HepG2 (cell line): ENCODE measurements at regions not wholly inside any gene's neighbourhood (a gene's known extent, or its start where the extent isn't known, plus 50 kb on each side); places are given as distances from the start of the nearest gene placed in this dataset.

Experiments
- AKAP8 ChIP-seq: sonication (generic); formaldehyde crosslinking; IDR thresholded peaks from 2 replicates; pipeline ENCODE4 v1.5.1; 2020; ENCODE audit warnings: mild to moderate bottlenecking, missing genetic modification reagents
- ARID2 ChIP-seq: sonication (generic); formaldehyde crosslinking; IDR thresholded peaks from 2 replicates; pipeline ENCODE4 v1.8.1; 2022; ENCODE audit warnings: mild to moderate bottlenecking, missing genetic modification reagents, borderline replicate concordance
- CAMTA2 ChIP-seq: sonication (generic); formaldehyde crosslinking; IDR thresholded peaks from 2 replicates; pipeline ENCODE4 v1.4.0; 2020; ENCODE audit warnings: mild to moderate bottlenecking, missing genetic modification reagents, borderline replicate concordance
- DNMT3B ChIP-seq: conservative IDR thresholded peaks from 2 replicates; pipeline ENCODE4 v1.6.1; 2016; ENCODE audit warnings: missing biosample characterization, control low read depth
- GABPB1 ChIP-seq: IDR thresholded peaks from 2 replicates; pipeline ENCODE4 v1.6.1; 2016; ENCODE audit warnings: mild to moderate bottlenecking, missing genetic modification reagents, moderate library complexity, missing compliant biosample characterization
- HHEX ChIP-seq: IDR thresholded peaks from 2 replicates; pipeline ENCODE4 v1.6.1; 2016; ENCODE audit warnings: control low read depth
- KLF11 ChIP-seq: IDR thresholded peaks from 2 replicates; pipeline ENCODE4 v1.6.1; 2016; ENCODE audit warnings: missing compliant biosample characterization
- KLF16 ChIP-seq, 2 experiments: sonication (generic) in 1 of 2; formaldehyde crosslinking in 1 of 2; IDR thresholded peaks; 2 replicates each; pipeline versions ENCODE4 v1.6.1 to v1.8.0; 2016 to 2023; ENCODE audit warnings: missing genetic modification reagents in 2 of 2, missing compliant biosample characterization in 1 of 2
- MED1 ChIP-seq: sonication (generic); formaldehyde crosslinking; IDR thresholded peaks from 2 replicates; pipeline ENCODE4 v1.4.0; 2020; ENCODE audit warnings: missing genetic modification reagents
- PHB2 ChIP-seq: fragments of 450-650 bp; IDR thresholded peaks from 2 replicates; pipeline ENCODE4 v1.6.1; 2018; ENCODE audit not compliant: partially characterized antibody
- U2AF1 ChIP-seq: fragments of 200-400 bp; formaldehyde crosslinking; optimal IDR thresholded peaks from 2 replicates; pipeline ENCODE3; 2017; ENCODE audit warnings: mild to moderate bottlenecking, low read depth, low read length
- ZIK1 ChIP-seq: sonication (generic); formaldehyde crosslinking; IDR thresholded peaks from 2 replicates; pipeline ENCODE4 v1.5.0; 2020; ENCODE audit warnings: mild to moderate bottlenecking, low read depth, missing genetic modification reagents, borderline replicate concordance
- ZNF160 ChIP-seq: sonication (generic); formaldehyde crosslinking; IDR thresholded peaks from 2 replicates; pipeline ENCODE4 v1.8.0; 2022; ENCODE audit warnings: mild to moderate bottlenecking, inconsistent platforms, missing genetic modification reagents
- ZNF563 ChIP-seq: sonication (generic); formaldehyde crosslinking; IDR thresholded peaks from 2 replicates; pipeline ENCODE4 v1.8.0; 2022; ENCODE audit warnings: mild to moderate bottlenecking, moderate library complexity, missing genetic modification reagents
- ZNF569 ChIP-seq: sonication (generic); formaldehyde crosslinking; IDR thresholded peaks from 2 replicates; pipeline ENCODE4 v1.5.0; 2020; ENCODE audit warnings: mild to moderate bottlenecking, missing genetic modification reagents, moderate library complexity, borderline replicate concordance
- ZNF660 ChIP-seq: sonication (generic); formaldehyde crosslinking; IDR thresholded peaks from 2 replicates; pipeline ENCODE4 v1.5.1; 2020; ENCODE audit warnings: mild to moderate bottlenecking, low read depth, missing genetic modification reagents, borderline replicate concordance
- TF ChIP-seq, protein P1 (sequence below): sonication (generic); formaldehyde crosslinking; IDR thresholded peaks from 2 replicates; pipeline ENCODE4 v1.8.1; 2023; ENCODE audit warnings: mild to moderate bottlenecking, inconsistent platforms, moderate library complexity, missing genetic modification reagents, borderline replicate concordance
- TF ChIP-seq, protein P2 (sequence below): sonication (generic); formaldehyde crosslinking; IDR thresholded peaks from 2 replicates; pipeline ENCODE4 v1.8.0; 2022; ENCODE audit warnings: mild to moderate bottlenecking, missing genetic modification reagents, moderate library complexity
- TF ChIP-seq, protein P3 (sequence below): sonication (generic); formaldehyde crosslinking; IDR thresholded peaks from 2 replicates; pipeline ENCODE4 v1.4.0; 2020; ENCODE audit warnings: missing genetic modification reagents
- TF ChIP-seq, protein P4 (sequence below): sonication (generic); formaldehyde crosslinking; IDR thresholded peaks from 2 replicates; pipeline ENCODE4 v1.5.0; 2020; ENCODE audit warnings: mild to moderate bottlenecking, low read depth, missing genetic modification reagents, borderline replicate concordance
- TF ChIP-seq, protein P5 (sequence below): sonication (generic); formaldehyde crosslinking; IDR thresholded peaks from 2 replicates; pipeline ENCODE4 v1.8.1; 2023; ENCODE audit warnings: mild to moderate bottlenecking, missing genetic modification reagents

DNA sequence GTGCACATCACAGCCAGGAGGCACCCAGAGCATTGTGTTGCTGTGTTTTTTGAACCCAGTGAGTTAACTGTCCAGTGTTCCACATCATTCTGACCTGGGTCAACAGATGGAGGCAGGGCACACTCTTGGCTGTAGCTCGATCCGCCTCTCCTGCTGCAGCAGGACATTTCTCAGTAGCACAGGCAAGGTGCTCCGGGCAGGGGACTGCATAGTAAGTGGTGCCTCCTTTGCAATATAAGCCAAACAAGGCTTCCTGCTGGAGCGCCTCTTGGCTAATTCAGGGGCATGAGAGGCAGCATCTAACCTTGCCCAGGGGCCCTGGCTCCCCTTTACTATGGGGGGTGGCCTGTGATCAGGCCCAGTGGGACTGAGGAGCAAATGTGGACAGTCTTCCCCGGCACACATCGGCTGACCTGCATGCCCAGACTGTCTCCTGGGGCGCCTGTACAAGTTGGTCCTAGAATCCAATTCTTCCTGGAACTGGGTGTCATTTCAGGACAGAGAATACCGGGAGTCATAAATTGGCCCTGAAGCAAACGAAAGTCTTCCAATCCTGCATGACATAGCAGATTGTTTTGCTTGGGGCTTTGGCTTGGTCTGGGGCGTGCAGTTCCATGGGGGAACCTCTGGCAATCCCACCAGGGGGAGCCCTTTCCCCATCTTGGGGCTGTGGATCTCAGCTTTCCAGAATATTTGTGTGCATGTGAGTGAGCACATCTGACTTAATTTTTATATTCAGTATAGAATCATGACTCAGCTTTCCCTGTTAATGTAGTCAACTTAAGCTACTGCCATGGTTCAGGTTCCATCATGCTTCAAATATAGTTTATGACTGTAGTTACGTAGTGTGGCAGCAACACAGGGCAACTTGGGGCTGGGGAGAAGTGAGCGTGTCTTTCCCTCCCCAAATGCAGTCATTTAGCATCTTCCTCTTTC lies 56.0 kb upstream of the DDR1 start (continued):
- TF ChIP-seq, protein P1, sequence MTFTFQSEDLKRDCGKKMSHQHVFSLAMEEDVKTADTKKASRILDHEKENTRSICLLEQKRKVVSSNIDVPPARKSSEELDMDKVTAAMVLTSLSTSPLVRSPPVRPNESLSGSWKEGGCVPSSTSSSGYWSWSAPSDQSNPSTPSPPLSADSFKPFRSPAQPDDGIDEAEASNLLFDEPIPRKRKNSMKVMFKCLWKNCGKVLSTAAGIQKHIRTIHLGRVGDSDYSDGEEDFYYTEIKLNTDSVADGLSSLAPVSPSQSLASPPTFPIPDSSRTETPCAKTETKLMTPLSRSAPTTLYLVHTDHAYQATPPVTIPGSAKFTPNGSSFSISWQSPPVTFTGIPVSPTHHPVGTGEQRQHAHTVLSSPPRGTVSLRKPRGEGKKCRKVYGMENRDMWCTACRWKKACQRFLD (CRISPR knock-in tag) = no peak
- TF ChIP-seq, protein P2, sequence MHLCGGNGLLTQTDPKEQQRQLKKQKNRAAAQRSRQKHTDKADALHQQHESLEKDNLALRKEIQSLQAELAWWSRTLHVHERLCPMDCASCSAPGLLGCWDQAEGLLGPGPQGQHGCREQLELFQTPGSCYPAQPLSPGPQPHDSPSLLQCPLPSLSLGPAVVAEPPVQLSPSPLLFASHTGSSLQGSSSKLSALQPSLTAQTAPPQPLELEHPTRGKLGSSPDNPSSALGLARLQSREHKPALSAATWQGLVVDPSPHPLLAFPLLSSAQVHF (CRISPR knock-in tag) = no peak
- TF ChIP-seq U2AF1 (no peak), ZIK1 (no peak), CAMTA2 (no peak), KLF11 (CRISPR knock-in tag) (no peak; the same call in 1 of the 2 replicates), DNMT3B (CRISPR knock-in tag) (peak; percentile 92; the same call in 1 of the 2 replicates), ZNF563 (CRISPR knock-in tag) (peak; percentile 56; the same call in 1 of the 2 replicates), PHB2 (no peak), AKAP8 (CRISPR knock-in tag) (peak; percentile 60; the same call in 1 of the 2 replicates), ZNF160 (no peak), ARID2 (CRISPR knock-in tag) (no peak; the same call in 1 of the 2 replicates), HHEX (peak; percentile 10; the same call in 1 of the 2 replicates), ZNF569 (CRISPR knock-in tag) (no peak), MED1 (CRISPR knock-in tag) (peak; percentile 67), KLF16 (CRISPR knock-in tag; IDR thresholded peaks at IDR 0.05) (no peak), ZNF660 (CRISPR knock-in tag) (no peak), GABPB1 (CRISPR knock-in tag) (0 out of 2 replicates have a peak, but pooled peaks have one; percentile 17)
- TF ChIP-seq, protein P3, sequence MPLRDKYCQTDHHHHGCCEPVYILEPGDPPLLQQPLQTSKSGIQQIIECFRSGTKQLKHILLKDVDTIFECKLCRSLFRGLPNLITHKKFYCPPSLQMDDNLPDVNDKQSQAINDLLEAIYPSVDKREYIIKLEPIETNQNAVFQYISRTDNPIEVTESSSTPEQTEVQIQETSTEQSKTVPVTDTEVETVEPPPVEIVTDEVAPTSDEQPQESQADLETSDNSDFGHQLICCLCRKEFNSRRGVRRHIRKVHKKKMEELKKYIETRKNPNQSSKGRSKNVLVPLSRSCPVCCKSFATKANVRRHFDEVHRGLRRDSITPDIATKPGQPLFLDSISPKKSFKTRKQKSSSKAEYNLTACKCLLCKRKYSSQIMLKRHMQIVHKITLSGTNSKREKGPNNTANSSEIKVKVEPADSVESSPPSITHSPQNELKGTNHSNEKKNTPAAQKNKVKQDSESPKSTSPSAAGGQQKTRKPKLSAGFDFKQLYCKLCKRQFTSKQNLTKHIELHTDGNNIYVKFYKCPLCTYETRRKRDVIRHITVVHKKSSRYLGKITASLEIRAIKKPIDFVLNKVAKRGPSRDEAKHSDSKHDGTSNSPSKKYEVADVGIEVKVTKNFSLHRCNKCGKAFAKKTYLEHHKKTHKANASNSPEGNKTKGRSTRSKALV = peak; percentile 66; the same call in 1 of the 2 replicates
- TF ChIP-seq, protein P4, sequence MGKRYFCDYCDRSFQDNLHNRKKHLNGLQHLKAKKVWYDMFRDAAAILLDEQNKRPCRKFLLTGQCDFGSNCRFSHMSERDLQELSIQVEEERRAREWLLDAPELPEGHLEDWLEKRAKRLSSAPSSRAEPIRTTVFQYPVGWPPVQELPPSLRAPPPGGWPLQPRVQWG (CRISPR knock-in tag) = no peak
- TF ChIP-seq, protein P5, sequence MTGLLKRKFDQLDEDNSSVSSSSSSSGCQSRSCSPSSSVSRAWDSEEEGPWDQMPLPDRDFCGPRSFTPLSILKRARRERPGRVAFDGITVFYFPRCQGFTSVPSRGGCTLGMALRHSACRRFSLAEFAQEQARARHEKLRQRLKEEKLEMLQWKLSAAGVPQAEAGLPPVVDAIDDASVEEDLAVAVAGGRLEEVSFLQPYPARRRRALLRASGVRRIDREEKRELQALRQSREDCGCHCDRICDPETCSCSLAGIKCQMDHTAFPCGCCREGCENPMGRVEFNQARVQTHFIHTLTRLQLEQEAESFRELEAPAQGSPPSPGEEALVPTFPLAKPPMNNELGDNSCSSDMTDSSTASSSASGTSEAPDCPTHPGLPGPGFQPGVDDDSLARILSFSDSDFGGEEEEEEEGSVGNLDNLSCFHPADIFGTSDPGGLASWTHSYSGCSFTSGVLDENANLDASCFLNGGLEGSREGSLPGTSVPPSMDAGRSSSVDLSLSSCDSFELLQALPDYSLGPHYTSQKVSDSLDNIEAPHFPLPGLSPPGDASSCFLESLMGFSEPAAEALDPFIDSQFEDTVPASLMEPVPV (CRISPR knock-in tag) = peak; percentile 56; the same call in 1 of the 2 replicates
